HL-60 (cell line): ENCODE measurements at regions not wholly inside any gene's neighbourhood (a gene's known extent, or its start where the extent isn't known, plus 50 kb on each side); places are given as distances from the start of the nearest gene placed in this dataset.
"Not testable (repeated sequence)": the region's sequence is repeated elsewhere in the genome, so short reads cannot be mapped to it uniquely, and the experiment has no call there.

ENCODE experiments used
- DNase-seq, 2 experiments: peaks; one replicate each; pipeline ENCODE4 v3.0.0-alpha.2; 2010 to 2020; ENCODE audit warnings: low read depth in 1 of 2, low spot score in 1 of 2
- H3K27ac ChIP-seq: fragments of 250-450 bp; sonication (Bioruptor Pico); replicated peaks from 2 replicates; pipeline ENCODE4 v1.5.1; 2020; ENCODE audit warnings: mild to moderate bottlenecking, moderate library complexity
- H3K27me3 ChIP-seq: fragments of 250-450 bp; sonication (Bioruptor Pico); 2 replicates; pipeline ENCODE4 v1.5.1; 2021; ENCODE audit warnings: mild to moderate bottlenecking, moderate library complexity; ENCODE audit not compliant: insufficient read depth, poor library complexity, severe bottlenecking
- H3K4me3 ChIP-seq: replicated peaks from 2 replicates; pipeline ENCODE4 v1.5.1; 2011; ENCODE audit warnings: mild to moderate bottlenecking, control low read depth, low read length; ENCODE audit not compliant: insufficient read depth

DNA sequence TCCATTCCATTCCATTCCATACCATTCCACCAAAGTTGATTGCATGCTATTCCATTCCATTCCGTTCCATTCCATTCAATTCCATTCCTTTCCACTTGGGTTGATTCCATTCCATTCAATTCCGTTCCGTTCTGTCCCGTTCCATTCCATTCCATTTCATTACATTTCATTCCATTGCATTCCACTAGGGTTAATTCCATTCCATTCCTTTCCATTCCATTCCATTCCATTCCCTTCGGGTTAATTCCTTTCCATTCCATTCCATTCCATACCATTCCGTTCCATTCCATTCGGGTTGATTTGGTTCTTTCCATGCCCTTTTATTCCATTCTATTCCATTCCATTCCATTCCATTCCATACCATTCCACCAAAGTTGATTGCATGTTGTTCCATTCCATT is 131.9 kb downstream of the CWH43 start:
- not testable (repeated sequence) for H3K27me3 ChIP-seq

DNA sequence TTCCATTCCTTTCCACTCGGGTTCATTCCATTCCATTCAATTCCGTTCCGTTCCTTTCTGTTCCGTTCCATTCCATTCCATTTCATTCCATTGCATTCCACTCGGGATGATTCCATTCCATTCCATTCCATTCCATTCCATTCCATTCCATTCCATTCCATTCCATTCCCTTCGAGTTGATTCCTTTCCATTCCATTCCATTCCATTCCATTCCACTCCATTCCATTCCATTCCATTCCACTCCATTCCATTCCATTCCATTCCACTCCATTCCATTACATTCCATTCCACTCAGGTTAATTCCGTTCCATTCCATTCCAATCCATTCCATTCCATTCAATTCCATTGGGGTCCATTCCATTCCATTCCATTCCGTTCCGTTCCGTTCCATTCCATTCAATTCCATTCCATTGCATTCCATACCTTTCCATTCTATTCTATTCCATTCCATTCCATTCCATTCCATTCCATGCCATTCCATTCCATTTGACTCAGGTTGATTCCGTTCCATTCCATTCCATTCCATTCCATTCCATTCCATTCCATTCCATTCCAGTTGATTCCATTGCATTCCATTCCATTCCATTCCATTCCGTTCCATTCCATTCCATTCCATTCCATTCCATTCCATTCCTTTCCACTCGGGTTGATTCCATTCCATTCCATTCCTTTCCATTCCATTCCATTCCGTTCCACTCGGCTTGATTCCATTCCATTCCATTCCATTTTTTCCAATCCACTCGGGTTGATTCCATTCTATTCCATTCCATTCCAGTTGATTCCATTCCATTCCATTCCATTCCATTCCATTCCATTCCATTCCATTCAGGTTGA is 132.5 kb downstream of the CWH43 start:
- not testable (repeated sequence) for DNase-seq, H3K27me3 ChIP-seq, H3K4me3 ChIP-seq, H3K27ac ChIP-seq

More for the DNA sequence above, 131.9 kb downstream of the CWH43 start:
- not testable (repeated sequence) for H3K4me3 ChIP-seq, DNase-seq, H3K27ac ChIP-seq

DNA sequence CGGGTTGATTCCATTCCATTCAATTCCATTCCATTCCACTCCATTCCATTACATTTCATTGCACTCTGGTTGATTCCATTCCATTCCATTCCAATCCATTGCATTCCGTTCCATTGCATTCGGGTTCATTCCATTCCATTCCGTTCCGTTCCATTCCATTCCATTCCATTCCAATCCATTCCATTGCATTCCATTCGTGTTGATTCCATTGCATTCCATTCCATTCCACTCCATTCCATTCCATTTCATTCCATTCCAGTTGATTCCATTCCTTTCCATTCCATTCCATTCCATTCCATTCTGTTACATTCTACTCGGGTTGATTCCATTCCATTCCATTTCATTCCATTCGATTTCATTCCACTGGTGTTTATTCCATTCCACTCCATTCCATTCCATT is 133.3 kb downstream of the CWH43 start:
- H3K27ac ChIP-seq, H3K4me3 ChIP-seq, DNase-seq: not testable (repeated sequence)

DNA sequence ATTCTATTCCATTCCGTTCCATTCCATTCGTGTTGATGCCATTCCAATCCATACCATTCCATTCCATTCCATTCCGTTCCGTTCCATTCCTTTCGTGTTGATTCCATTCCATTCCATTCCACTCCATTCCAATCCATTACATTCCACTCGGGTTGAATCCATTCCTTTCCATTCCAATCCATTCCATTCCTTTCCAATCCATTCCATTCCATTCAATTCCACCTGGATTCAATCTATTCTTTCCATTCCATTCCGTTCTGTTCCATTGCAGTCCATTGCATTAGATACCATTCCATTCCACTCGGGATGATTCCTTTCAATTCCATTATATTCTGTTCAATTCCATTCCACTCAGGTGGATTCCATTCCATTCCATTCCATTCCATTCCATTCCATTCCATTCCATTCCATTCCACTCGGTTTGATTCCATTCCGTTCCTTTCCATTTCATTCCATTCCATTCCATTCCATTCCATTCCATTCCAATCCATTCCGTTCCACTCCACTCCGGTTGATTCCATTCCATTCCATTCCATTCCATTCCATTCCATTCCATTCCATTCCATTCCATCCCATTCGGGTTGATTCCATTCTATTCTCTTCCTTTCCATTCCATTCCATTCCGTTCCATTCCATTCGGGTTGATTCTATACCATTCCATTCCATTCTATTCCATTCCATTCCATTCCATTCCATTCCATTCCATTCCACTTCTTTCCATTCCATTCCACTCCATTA is 134.1 kb downstream of the CWH43 start:
- H3K4me3 ChIP-seq, H3K27ac ChIP-seq, H3K27me3 ChIP-seq: not testable (repeated sequence)
- peak in 1 of 2 experiments; percentile 50 for DNase-seq

More for the DNA sequence above, 133.3 kb downstream of the CWH43 start:
- not testable (repeated sequence) for H3K27me3 ChIP-seq

DNA sequence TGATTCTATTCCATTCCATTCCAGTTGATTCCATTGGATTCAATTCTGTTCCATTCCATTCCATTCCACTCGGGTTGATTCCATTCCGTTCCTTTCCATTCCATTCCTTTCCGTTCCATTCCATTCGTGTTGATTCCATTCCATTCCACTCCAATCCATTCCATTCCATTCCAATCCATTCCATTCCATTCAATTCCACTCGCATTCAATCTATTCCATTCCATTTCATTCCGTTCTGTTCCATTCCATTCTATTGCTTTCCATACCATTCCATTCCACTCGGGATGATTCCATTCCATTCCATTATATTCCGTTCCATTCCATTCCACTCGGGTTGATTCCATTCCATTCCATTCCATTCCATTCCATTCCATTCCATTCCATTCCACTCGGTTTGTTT is 134.7 kb downstream of the CWH43 start:
- not testable (repeated sequence) for H3K27me3 ChIP-seq, H3K4me3 ChIP-seq, H3K27ac ChIP-seq, DNase-seq

DNA sequence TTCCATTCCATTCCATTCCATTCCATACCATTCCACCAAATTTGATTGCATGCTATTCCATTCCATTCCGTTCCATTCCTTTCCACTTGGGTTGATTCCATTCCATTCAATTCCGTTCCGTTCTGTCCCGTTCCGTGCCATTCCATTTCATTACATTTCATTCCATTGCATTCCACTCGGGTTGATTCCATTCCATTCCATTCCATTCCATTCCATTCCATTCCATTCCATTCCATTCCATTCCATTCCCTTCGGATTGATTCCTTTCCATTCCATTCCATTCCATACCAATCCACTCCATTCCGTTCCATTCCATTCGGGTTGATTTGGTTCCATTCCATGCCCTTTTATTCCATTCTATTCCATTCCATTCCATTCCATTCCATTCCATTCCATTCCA is 140.4 kb downstream of the CWH43 start:
- not testable (repeated sequence) for H3K27ac ChIP-seq, DNase-seq, H3K4me3 ChIP-seq, H3K27me3 ChIP-seq

DNA sequence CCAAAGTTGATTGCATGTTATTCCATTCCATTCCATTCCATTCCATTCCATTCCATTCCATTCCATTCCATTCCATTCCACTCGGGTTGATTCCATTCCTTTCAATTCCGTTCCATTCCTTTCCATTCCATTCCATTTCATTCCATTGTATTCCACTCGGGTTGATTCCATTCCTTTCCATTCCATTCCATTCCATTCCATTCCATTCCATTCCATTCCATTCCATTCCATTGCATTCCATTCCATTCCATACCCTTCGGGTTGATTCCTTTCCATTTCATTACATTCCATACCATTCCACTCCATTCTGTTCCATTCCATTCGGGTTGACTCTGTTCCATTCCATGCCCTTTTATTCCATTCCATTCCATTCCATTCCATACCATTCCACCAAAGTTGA is 140.8 kb downstream of the CWH43 start:
- H3K27ac ChIP-seq, H3K27me3 ChIP-seq: not testable (repeated sequence)

DNA sequence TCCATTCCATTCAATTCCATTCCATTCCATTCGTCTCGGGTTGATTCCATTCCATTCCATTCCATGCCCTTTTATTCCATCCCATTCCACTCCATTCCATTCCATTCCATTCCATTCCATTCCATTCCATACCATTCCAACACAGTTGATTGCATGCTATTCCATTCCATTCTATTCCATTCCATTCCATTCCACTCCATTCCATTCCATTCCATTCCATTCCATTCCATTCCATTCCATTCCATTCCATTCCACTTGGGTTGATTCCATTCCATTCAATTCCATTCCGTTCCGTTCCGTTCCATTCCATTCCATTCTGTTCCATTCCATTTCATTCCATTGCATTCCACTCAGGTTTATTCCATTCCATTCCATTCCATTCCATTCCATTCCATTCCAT is 143.3 kb downstream of the CWH43 start:
- H3K27me3 ChIP-seq, H3K4me3 ChIP-seq, H3K27ac ChIP-seq, DNase-seq: not testable (repeated sequence)

More for the DNA sequence above, 140.8 kb downstream of the CWH43 start:
- DNase-seq, H3K4me3 ChIP-seq: not testable (repeated sequence)

DNA sequence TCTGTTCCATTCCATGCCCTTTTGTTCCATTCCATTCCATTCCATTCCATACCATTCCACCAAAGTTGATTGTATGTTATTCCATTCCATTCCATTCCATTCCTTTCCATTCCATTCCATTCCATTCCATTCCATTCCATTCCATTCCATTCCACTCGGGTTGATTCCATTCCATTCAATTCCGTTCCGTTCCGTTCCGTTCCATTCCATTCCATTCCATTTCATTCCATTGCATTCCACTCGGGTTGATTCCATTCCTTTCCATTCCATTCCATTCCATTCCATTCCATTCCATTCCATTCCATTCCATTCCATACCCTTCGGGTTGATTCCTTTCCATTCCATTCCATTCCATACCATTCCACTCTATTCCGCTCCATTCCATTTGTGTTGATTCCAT is 143.8 kb downstream of the CWH43 start:
- not testable (repeated sequence) for DNase-seq, H3K27me3 ChIP-seq, H3K4me3 ChIP-seq, H3K27ac ChIP-seq

DNA sequence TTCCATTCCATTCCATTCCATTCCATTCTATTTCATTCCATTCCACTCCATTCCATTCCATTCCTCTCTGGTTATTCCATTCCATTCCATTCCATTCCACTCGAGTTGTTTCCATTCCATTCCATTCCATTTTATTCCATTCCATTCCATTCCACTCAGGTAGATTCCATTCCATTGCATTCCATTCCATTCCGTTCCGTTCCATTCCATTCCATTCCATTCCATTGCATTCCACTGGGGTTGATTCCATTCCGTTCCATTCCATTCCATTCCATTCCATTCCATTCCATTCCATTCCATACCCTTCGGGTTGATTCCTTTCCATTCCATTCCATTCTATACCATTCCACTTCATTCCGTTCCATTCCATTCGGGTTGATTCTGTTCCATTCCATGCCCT is 144.6 kb downstream of the CWH43 start:
- H3K27ac ChIP-seq, H3K27me3 ChIP-seq, DNase-seq, H3K4me3 ChIP-seq: not testable (repeated sequence)

DNA sequence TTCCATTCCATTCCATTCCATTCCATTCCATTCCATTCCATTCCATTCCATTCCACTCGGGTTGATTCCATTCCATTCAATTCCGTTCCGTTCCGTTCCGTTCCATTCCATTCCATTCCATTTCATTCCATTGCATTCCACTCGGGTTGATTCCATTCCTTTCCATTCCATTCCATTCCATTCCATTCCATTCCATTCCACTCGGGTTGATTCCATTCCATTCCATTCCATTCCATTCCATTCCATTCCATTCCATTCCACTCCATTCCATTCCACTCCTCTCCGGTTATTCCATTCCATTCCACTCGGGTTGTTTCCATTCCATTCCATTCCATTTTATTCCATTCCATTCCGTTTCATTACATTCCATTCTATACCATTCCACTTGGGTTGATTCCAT is 151.0 kb downstream of the CWH43 start:
- H3K27me3 ChIP-seq, H3K4me3 ChIP-seq, DNase-seq, H3K27ac ChIP-seq: not testable (repeated sequence)

DNA sequence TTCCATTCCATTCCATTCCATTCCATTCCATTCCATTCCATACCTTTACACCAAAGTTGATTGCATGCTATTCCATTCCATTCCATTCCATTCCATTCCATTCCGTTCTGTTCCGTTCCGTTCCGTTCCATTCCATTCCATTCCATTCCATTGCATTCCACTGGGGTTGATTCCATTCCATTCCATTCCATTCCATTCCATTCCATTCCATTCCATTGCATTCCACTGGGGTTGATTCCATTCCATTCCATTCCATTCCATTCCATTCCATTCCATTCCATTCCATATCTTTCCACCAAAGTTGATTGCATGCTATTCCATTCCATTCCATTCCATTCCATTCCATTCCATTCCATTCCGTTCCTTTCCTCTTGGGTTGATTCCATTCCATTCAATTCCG is 151.9 kb downstream of the CWH43 start:
- DNase-seq, H3K27ac ChIP-seq, H3K4me3 ChIP-seq, H3K27me3 ChIP-seq: not testable (repeated sequence)

DNA sequence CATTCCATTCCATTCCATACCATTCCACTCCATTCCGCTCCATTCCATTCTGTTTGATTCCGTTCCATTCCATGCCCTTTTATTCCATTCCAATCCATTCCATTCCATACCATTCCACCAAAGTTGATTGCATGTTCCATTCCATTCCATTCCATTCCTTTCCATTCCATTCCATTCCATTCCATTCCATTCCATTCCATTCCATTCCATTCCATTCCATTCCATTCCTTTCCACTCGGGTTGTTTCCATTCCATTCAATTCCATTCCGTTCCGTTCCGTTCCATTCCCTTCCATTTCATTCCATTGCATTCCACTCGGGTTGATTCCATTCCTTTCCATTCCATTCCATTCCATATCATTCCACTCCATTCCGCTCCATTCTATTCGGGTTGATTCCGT is 152.7 kb downstream of the CWH43 start:
- not testable (repeated sequence) for H3K4me3 ChIP-seq, H3K27me3 ChIP-seq, DNase-seq, H3K27ac ChIP-seq

DNA sequence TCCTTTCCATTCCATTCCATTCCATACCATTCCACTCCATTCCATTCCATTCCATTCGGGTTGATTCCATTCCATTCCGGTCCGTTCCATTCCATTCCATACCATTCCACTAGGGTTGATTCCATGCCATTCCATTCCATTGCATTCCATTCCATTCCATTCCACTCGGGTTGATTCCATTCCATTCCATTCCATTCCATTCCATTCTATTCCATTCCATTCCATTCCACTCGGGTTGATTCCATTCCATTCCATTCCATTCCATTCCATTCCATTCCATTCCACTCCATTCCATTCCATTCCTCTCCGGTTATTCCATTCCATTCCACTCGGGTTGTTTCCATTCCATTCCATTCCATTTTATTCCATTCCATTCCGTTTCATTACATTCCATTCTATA is 153.4 kb downstream of the CWH43 start:
- not testable (repeated sequence) for DNase-seq, H3K4me3 ChIP-seq, H3K27me3 ChIP-seq, H3K27ac ChIP-seq

DNA sequence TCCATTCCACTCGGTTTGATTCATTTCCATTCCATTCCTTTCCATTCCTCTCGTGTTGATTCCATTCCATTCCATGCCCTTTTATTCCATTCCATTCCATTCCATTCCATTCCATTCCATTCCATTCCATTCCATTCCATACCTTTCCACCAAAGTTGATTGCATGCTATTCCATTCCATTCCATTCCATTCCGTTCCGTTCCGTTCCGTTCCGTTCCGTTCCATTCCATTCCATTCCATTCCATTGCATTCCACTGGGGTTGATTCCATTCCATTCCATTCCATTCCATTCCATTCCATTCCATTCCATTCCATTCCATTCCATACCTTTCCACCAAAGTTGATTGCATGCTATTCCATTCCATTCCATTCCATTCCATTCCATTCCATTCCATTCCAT is 154.3 kb downstream of the CWH43 start:
- not testable (repeated sequence) for H3K4me3 ChIP-seq, H3K27me3 ChIP-seq, DNase-seq, H3K27ac ChIP-seq
